GM21447 (cell line): ENCODE measurements at regions not wholly inside any gene's neighbourhood (a gene's known extent, or its start where the extent isn't known, plus 50 kb on each side); places are given as distances from the start of the nearest gene placed in this dataset.

Experiments
- ATAC-seq: cut with Tn5 transposase; IDR thresholded peaks from one replicate; pipeline ENCODE4 v1.9.1; 2021; ENCODE audit not compliant: unreplicated experiment

- no peak for ATAC-seq
Measured at GRCh38 chr5:110343616-110344015, 382.9 kb downstream of the TMEM232 start.

DNA sequence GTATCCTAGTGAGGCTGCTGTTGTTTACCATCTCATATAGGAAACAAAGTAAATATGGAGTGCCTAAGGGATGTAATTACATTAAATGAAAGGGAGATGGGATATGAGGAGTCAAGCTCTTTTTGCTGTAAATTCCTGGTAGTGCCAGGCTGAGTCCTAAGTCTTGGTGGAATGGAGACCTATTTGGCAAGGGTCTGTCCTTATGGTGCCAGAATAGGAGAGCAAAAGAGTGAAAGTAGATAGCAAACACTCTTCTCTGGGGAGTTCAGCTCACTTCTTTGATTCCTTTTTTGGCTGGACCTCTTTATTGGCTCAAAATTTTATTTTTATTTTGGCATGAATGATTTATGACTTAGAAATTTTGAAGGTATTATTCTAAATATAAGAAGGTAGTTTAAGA, 380.8 kb downstream of the TMEM232 start:
- ATAC-seq: no peak

GRCh38 chr5:110346893-110347358, 379.5 kb downstream of the TMEM232 start:
- ATAC-seq: no peak

- ATAC-seq: no peak
Measured at GRCh38 chr5:110347781-110348180, 378.7 kb downstream of the TMEM232 start.

- ATAC-seq: no peak
Measured at GRCh38 chr5:110351430-110351829, 375.0 kb downstream of the TMEM232 start.

- ATAC-seq: no peak
Measured at GRCh38 chr5:110354311-110354710, 372.2 kb downstream of the TMEM232 start.

DNA sequence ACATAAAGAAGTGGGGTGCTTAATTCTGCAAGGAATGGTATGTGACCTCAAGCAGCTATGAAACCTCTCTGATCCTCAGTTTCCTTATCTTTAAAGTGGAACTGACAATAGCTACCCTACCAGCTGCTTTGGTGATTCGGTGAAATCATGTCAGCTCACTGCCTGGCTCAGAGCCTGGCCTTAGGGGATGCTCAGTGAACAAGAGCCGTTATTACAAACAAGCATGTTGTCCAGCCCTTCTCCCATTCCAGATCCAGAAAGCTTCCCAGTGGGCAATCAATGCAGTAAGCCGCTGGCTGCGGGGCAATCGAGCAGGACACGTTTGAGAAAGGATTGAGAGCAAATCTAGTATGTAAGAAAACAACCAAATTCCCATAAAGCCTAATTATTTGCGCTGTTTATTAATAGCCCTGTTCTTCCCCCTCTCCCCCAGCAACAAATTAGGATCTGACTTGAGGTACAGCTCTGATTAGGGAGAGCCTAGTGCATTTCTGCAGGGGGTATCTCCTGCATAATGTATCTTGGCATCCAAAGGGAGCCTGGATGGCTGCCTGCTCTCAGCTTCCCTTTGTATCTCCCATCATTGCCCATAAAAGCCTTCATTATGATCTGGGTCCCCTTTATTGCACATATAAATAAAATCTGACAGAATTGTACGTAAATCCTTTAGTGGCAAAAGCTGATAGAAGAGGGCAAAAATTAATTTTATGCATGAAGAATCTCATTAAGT, 371.4 kb downstream of the TMEM232 start:
- no peak for ATAC-seq

DNA sequence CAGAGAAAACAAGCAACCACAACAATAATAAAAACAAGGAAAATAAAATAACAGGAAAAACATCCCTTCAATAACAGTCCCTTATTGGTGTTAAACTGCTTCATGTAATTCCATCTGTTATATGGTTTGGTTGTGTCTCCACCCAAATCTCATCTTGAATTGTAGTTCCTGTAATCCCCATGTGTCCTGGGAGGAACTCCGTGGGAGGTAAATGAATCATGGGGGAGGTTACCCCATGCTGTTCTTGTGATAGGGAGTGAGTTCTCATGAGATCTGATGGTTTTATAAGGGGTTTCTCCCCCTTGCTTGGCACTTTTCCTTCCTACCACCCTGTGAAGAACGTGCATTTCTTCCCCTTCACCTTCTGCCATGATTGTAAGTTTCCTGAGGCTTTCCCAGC, 369.8 kb downstream of the TMEM232 start:
- ATAC-seq: no peak

- no peak for ATAC-seq
Measured at GRCh38 chr5:110359221-110359620, 367.2 kb downstream of the TMEM232 start.

DNA sequence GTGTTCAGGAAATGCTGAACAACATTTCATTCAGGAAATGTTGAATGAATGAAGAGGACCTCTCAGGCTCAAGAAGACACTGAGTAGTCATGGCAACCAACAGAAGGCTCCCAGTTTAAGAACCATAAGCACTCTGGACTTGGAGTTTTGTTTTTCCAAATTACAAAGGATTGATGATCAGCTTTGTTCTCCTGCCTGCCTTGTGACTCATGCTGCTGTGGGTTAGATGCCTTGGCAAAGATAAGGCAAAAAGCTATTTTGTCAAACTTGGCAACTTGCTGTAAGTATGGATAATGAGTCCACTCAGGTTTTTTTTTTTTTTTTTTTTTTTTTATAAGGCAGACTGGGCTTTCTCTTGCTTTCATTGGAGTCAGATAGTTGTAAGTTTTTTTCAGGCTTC, 365.0 kb downstream of the TMEM232 start:
- ATAC-seq: no peak

DNA sequence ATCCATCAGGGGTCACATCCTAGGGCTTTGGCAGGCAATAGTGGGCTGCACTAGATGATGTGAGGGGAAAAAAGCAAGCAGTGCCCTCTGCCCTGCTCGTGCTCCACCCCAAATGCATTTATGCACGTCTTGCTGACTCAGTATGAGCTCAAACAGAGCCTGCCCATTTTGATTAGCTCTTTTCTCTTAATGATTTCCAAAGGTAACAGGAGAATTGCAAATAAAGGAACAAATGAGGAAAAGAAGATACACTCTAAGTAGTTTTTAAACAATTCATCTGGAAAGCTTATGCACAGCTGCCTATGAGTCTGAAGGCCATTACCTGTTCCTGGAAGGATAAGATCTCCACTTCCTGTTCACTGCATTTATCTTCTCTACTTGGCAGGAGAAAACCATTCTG, 364.2 kb downstream of the TMEM232 start:
- no peak for ATAC-seq

- no peak for ATAC-seq
Measured at GRCh38 chr5:110366716-110367115, 359.8 kb downstream of the TMEM232 start.
